ENCODE measurements at regions not wholly inside any gene's neighbourhood (a gene's known extent, or its start where the extent isn't known, plus 50 kb on each side); places are given as distances from the start of the nearest gene placed in this dataset.
A peak's percentile ranks its signal among the peaks of the same experiment; 100 is the strongest.
"Not testable (repeated sequence)": the region's sequence is repeated elsewhere in the genome, so short reads cannot be mapped to it uniquely, and the experiment has no call there.

DNA sequence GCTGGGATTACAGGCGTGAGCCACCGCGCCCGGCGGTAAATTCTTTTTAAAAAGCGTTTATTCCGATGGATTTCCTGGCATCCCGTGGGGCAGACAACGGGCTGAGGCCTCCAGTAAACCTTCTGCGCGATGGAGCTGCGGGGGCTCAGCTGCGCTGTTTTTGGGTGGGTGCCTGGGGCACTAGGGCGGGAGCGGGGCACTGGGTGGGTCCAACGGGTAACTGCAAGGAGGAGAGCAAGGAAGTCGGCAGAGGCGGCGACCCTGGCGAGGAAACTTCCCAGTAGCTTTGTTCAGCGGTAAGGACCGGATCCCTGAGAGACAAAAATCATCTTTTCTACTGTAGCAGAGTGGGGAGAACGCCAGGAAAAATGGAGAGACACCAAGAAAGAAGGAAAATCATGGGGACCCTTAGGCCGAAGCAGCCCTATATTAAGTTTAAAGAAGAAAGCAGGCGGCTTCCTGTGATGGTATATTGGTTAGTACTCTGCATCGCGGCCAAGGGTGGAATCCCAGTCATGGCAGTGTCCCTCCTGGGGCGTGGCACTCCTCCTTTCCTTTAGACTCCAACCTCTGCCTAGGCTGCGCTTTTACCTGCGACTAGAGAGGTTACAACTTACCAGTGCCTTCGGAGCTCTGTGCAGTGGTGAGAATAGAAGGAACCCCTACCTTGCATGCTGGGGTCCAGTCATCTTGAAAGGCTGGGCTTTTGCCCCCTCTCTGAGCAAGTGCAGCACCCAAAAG, 63.0 kb upstream of the NBPF20 start:
- H3K4me1 Mint-ChIP-seq; DNase-seq; H3K27ac ChIP-seq (ENCODE audit: low read depth, low read length); H3K36me3 ChIP-seq (ENCODE audit: insufficient read depth, low read length); CTCF ChIA-PET; POLR2A ChIA-PET; H3K27me3 Mint-ChIP-seq; H3K9me3 Mint-ChIP-seq; H3K4me1 ChIP-seq (ENCODE audit: insufficient read depth, low read length); H3K27me3 ChIP-seq (ENCODE audit: insufficient read depth, low read length, poor library complexity, severe bottlenecking); H3K4me3 ChIP-seq (ENCODE audit: low read length); H3K27ac Mint-ChIP-seq; H3K9me3 ChIP-seq (ENCODE audit: low read length); H3K36me3 Mint-ChIP-seq: not testable (repeated sequence)
- peak overlapping the region in 1 of 7 donors; percentile 59 for H3K4me3 Mint-ChIP-seq

DNA sequence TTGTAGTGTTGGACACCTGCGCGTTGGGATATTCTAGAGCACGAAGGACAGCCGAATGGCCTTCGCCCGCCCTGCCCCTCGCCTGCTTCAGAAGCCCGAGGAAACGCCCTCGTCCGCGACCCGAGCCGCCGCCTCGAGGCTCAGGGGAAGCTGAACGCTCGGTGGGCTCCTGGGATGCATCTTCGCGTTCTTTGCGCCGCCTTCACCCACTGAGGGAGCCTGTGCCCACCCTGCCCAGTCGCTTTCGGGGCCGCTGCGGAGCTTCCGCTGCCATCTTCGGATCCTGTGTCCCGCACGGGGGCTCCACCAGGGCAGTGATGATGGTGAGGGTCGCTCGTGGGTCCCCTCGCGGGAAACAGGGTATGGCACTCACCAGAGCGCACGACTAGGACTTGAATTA, 61.8 kb upstream of the NBPF20 start:
- H3K36me3 ChIP-seq (ENCODE audit: insufficient read depth, low read length); H3K36me3 Mint-ChIP-seq; CTCF ChIA-PET; H3K9me3 ChIP-seq (ENCODE audit: low read length); H3K27me3 Mint-ChIP-seq; H3K27me3 ChIP-seq (ENCODE audit: insufficient read depth, low read length, poor library complexity, severe bottlenecking); H3K4me1 Mint-ChIP-seq; POLR2A ChIA-PET; H3K27ac ChIP-seq (ENCODE audit: low read depth, low read length); DNase-seq; H3K4me3 ChIP-seq (ENCODE audit: low read length); H3K4me1 ChIP-seq (ENCODE audit: insufficient read depth, low read length); H3K9me3 Mint-ChIP-seq: not testable (repeated sequence)
- peak overlapping the region in 1 of 8 donors; percentile 12 for H3K27ac Mint-ChIP-seq
- peak overlapping the region in 5 of 7 donors; percentile 19 to 43 (median 39) for H3K4me3 Mint-ChIP-seq

DNA sequence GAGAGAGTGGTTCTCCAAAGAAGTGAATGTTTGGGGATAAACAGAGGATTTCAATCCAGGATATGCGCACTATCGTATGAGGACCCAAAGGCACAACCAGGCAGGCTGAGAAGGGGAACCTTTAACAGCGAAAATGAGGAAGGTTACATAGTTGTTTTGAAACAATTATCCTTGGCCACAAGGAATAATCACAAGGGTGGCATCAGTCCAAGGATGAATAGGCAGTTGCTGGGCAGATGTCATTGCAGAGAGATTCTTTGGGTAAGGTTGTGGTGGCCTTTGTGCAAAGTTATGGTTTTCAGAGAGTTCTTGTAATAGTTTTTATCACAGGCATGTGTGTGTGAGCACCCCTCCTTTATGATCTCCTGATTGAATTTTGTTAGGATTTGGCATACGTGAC, 58.9 kb upstream of the NBPF20 start:
- H3K4me1 ChIP-seq (ENCODE audit: insufficient read depth, low read length); H3K36me3 Mint-ChIP-seq; H3K4me1 Mint-ChIP-seq; H3K27ac Mint-ChIP-seq; H3K4me3 ChIP-seq (ENCODE audit: low read length); POLR2A ChIA-PET; CTCF ChIA-PET; H3K9me3 Mint-ChIP-seq; H3K27me3 ChIP-seq (ENCODE audit: insufficient read depth, low read length, poor library complexity, severe bottlenecking); H3K27ac ChIP-seq (ENCODE audit: low read depth, low read length); H3K36me3 ChIP-seq (ENCODE audit: insufficient read depth, low read length); DNase-seq; H3K9me3 ChIP-seq (ENCODE audit: low read length); H3K27me3 Mint-ChIP-seq; H3K4me3 Mint-ChIP-seq: not testable (repeated sequence)

- H3K27me3 ChIP-seq (ENCODE audit: insufficient read depth, low read length, poor library complexity, severe bottlenecking); H3K4me3 ChIP-seq (ENCODE audit: low read length); H3K4me1 Mint-ChIP-seq; H3K4me1 ChIP-seq (ENCODE audit: insufficient read depth, low read length); DNase-seq; H3K27ac ChIP-seq (ENCODE audit: low read depth, low read length); H3K36me3 Mint-ChIP-seq; POLR2A ChIA-PET; H3K4me3 Mint-ChIP-seq; H3K9me3 ChIP-seq (ENCODE audit: low read length); CTCF ChIA-PET; H3K27ac Mint-ChIP-seq; H3K36me3 ChIP-seq (ENCODE audit: insufficient read depth, low read length); H3K27me3 Mint-ChIP-seq; H3K9me3 Mint-ChIP-seq: not testable (repeated sequence)
Observed at GRCh38 chr1:145482214-145482860, 56.9 kb upstream of the NBPF20 start.

DNA sequence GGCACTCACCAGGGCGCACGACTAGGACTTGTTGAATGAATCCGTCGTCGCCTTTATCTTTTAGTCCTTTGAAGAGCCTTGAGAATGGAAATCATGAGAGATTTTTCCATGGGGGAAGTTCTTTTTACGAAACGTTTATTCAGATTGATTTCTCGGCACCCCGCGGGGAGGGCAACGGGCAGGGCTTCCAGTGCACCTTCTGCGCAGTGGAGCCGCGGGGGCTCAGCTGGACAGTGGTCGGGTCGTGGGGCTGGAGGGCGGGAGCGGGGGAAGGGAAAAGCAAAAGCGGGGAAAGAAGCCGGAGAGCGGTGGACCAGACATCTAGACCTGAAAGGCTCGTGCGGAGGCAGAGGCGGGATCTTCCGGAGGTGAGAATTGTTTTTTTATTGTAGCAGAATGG, 50.6 kb upstream of the NBPF20 start:
- POLR2A ChIA-PET, result not testable (repeated sequence)

GRCh38 chr1:145475369-145475915, 50.0 kb upstream of the NBPF20 start:
- H3K4me1 ChIP-seq (ENCODE audit: insufficient read depth, low read length); DNase-seq; CTCF ChIA-PET; H3K4me1 Mint-ChIP-seq; H3K36me3 ChIP-seq (ENCODE audit: insufficient read depth, low read length); H3K27me3 ChIP-seq (ENCODE audit: insufficient read depth, low read length, poor library complexity, severe bottlenecking); H3K27ac Mint-ChIP-seq; H3K9me3 Mint-ChIP-seq; H3K27me3 Mint-ChIP-seq; H3K9me3 ChIP-seq (ENCODE audit: low read length); POLR2A ChIA-PET; H3K4me3 ChIP-seq (ENCODE audit: low read length); H3K36me3 Mint-ChIP-seq; H3K27ac ChIP-seq (ENCODE audit: low read depth, low read length): not testable (repeated sequence)
- H3K4me3 Mint-ChIP-seq, result peak overlapping the region; percentile 34 to 76 (median 45)

More for the DNA sequence above, 50.6 kb upstream of the NBPF20 start:
- H3K9me3 Mint-ChIP-seq; H3K36me3 ChIP-seq (ENCODE audit: insufficient read depth, low read length); H3K27me3 ChIP-seq (ENCODE audit: insufficient read depth, low read length, poor library complexity, severe bottlenecking); H3K4me1 Mint-ChIP-seq; H3K27ac ChIP-seq (ENCODE audit: low read depth, low read length); H3K9me3 ChIP-seq (ENCODE audit: low read length); H3K4me3 ChIP-seq (ENCODE audit: low read length); H3K4me1 ChIP-seq (ENCODE audit: insufficient read depth, low read length); DNase-seq; CTCF ChIA-PET; H3K27me3 Mint-ChIP-seq; H3K36me3 Mint-ChIP-seq; H3K27ac Mint-ChIP-seq: not testable (repeated sequence)
- peak overlapping the region in 5 of 7 donors; percentile 15 to 65 (median 32) for H3K4me3 Mint-ChIP-seq
